H1 (cell line): ENCODE measurements at regions not wholly inside any gene's neighbourhood (a gene's known extent, or its start where the extent isn't known, plus 50 kb on each side); places are given as distances from the start of the nearest gene placed in this dataset.

Source experiments
- CREB1 ChIP-seq: IDR thresholded peaks from 2 replicates; pipeline ENCODE4 v1.6.1; 2012; ENCODE audit warnings: inconsistent platforms
- CTCF ChIP-seq, 3 experiments: IDR thresholded peaks; 1 replicate in 2 of 3; 2 replicates in 1 of 3; pipeline versions ENCODE4 v1.5.1 to v1.6.1; 2011; ENCODE audit warnings: low read length in 3 of 3, mild to moderate bottlenecking in 3 of 3, inconsistent platforms in 2 of 3, low read depth in 1 of 3, moderate library complexity in 1 of 3; ENCODE audit not compliant: insufficient read depth in 1 of 3; ENCODE audit errors: control extremely low read depth in 1 of 3
- EP300 ChIP-seq, 2 experiments: IDR thresholded peaks; 1 replicate in 1 of 2; 2 replicates in 1 of 2; pipeline ENCODE4 v1.6.1; 2011 to 2012; ENCODE audit warnings: low read depth in 2 of 2, low read length in 2 of 2, mild to moderate bottlenecking in 2 of 2, borderline replicate concordance in 1 of 2, inconsistent platforms in 1 of 2, moderate library complexity in 1 of 2
- POLR2A ChIP-seq, 2 experiments: IDR thresholded peaks; 1 replicate in 1 of 2; 2 replicates in 1 of 2; pipeline ENCODE4 v1.6.1; 2011; ENCODE audit warnings: low read depth in 2 of 2, low read length in 2 of 2, mild to moderate bottlenecking in 2 of 2; ENCODE audit errors: control extremely low read depth in 1 of 2
- RAD21 ChIP-seq, 2 experiments: IDR thresholded peaks in 1 of 2; conservative IDR thresholded peaks in 1 of 2; 2 replicates each; pipeline ENCODE4 v1.6.1; 2011; ENCODE audit warnings: low read depth in 2 of 2, low read length in 2 of 2, improper control_type of control experiment in 1 of 2, inconsistent platforms in 1 of 2, mild to moderate bottlenecking in 1 of 2, moderate library complexity in 1 of 2
- SRF ChIP-seq: IDR thresholded peaks from 2 replicates; pipeline ENCODE4 v1.6.1; 2011; ENCODE audit warnings: mild to moderate bottlenecking, low read depth, low read length, moderate library complexity
- SUZ12 ChIP-seq: fragments of 200-600 bp; sonication (generic); IDR thresholded peaks from 2 replicates; pipeline ENCODE4 v1.6.1; 2012; ENCODE audit warnings: mild to moderate bottlenecking, inconsistent platforms, low read length, moderate library complexity, mixed read lengths
- USF2 ChIP-seq: IDR thresholded peaks from 2 replicates; pipeline ENCODE4 v1.6.1; 2011; ENCODE audit warnings: low read length, improper control_type of control experiment

- no peak for TF ChIP-seq RAD21 (IDR thresholded peaks at IDR 0.05 in 1 of 2, conservative IDR thresholded peaks at IDR 0.05 in 1 of 2; ENCODE audit: low read depth in 2 of 2, low read length in 2 of 2)
- no peak for TF ChIP-seq POLR2A (IDR thresholded peaks at IDR 0.05; ENCODE audit: control extremely low read depth in 1 of 2, low read depth in 2 of 2, low read length in 2 of 2)
- no peak for TF ChIP-seq SRF
- no peak for TF ChIP-seq USF2
- TF ChIP-seq EP300 (IDR thresholded peaks at IDR 0.05; ENCODE audit: borderline replicate concordance in 1 of 2, low read depth in 2 of 2, low read length in 2 of 2), result no peak
- TF ChIP-seq SUZ12, result no peak
- no peak for TF ChIP-seq CTCF (IDR thresholded peaks at IDR 0.05; ENCODE audit: control extremely low read depth in 1 of 3, insufficient read depth in 1 of 3, low read depth in 1 of 3, low read length in 3 of 3)
- TF ChIP-seq CREB1, result no peak
These were observed 224.2 kb downstream of the NUP35 start for GRCh38 chr2:183348492-183348891.
